Putamen (tissue), 1 donor: ENCODE measurements at regions not wholly inside any gene's neighbourhood (a gene's known extent, or its start where the extent isn't known, plus 50 kb on each side); places are given as distances from the start of the nearest gene placed in this dataset.
A peak's percentile ranks its signal among the peaks of the same experiment; 100 is the strongest.
"Not testable (repeated sequence)": the region's sequence is repeated elsewhere in the genome, so short reads cannot be mapped to it uniquely, and the experiment has no call there.

ENCODE experiments used
- DNase-seq: peaks from one replicate; pipeline ENCODE4 v3.0.0-alpha.2; 2016; ENCODE audit warnings: low spot score

- DNase-seq = no peak
Measured at GRCh38 chr1:70490153-70490552, 79.1 kb downstream of the CTH start.

- DNase-seq = no peak
Measured at GRCh38 chr1:70495370-70495769, 84.3 kb downstream of the CTH start.

- no peak for DNase-seq
Measured at GRCh38 chr1:70496181-70496580, 85.1 kb downstream of the CTH start.

DNA sequence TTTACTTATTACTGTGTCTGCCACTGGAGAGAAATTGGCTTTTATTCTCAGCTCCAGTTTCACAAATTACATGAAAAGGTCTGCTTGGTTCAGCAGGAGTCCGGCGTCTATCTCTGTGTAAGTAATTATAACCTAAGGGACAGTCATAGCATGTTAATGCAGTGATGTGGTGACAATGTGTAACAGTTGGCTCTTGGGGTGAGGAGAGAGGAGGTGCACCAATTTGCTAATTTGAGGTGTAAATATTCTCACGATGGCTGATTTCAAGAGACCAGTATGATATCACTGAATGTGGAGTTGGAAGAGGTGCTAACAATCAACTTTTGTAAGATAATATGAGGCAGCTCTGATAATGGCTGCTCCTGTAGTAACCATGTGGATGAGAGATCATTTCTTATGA is 86.1 kb downstream of the CTH start:
- DNase-seq = no peak

DNA sequence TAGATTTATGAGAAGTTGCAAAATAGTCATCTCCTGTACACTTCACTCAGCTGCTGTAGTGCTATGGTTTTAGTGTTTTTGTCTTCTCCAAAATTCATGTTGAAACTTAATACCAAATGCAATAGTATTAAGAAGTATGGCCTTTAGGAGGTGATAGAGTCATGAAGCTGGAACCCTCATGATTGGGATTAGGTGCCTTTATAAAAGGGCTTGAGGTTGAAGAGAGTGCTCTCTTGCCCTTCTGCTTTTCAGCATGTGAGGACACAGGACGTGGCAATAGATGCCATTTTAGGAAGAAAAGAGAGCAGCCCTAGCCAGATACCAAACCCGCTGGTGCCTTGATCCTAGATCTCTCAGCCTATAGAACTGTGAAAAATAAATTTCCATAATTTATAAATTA is 87.6 kb downstream of the CTH start:
- no peak for DNase-seq

- no peak for DNase-seq
Measured at GRCh38 chr1:70499695-70500094, 88.6 kb downstream of the CTH start.

DNA sequence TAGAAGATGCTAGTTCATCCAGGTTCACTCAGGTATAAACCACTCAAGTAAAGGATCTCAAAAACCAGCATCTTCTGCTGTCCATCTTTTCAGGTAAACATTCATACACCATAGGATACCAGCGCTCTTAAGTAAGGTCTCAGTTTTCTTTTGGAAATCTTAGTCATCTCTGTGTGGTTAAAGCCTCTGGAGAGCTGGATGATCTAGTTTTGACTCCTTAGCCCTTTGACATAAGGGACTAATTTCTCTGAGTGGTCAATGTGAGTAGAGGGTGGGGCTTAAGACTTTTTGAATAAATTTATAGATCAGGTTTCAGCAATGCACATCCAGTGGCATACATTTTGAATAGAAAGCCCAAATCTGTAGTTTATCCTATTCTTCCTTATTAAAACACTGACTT is 92.3 kb downstream of the CTH start:
- no peak for DNase-seq

DNA sequence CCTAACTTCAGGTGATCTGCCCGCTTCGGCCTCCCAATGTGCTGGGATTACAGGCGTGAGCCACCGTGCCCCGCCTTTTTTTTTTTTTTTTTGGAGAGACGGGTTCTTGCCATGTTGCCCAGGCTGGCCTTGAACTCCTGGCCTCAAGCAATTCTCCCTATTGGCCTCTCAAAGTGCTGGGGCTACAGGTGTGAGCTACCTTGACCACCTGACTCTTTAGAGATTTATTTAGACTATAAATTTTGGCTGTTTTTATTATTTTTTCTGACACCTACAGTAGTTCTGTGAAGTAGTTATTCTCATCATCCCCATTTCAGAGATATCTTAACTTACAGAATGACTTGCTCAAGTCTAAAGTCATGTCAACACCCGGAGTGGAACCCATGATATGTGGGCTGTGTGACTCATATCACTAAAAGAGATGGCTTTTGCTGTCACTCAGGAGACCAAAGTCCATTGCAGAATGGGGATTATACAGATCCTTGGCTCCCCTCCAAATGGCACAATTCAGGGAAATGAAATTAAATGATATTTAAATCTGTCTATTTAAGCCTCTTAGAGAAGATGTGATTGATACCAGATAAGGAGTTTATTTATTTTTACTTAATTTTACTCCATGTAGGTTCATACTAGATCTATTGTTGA is 93.2 kb downstream of the CTH start:
- no peak for DNase-seq

DNA sequence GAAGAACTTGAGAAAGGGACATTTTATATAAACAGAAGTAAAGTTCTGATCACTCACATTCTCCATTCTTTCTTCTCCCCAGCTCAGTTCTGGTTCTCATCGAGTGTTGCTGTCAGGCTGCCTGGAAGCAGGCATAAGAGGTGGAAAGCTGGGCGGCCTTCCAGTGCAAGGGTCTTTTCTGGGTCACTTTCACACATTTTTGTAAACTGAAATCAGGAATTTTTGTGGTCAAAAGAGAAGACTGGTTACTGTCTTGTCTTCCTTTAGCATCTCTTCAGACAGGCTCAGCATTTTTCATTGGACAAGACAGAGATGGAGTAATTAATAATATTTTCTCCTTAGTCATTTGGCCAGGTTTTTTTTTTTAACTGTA is 93.7 kb downstream of the CTH start:
- no peak for DNase-seq

DNA sequence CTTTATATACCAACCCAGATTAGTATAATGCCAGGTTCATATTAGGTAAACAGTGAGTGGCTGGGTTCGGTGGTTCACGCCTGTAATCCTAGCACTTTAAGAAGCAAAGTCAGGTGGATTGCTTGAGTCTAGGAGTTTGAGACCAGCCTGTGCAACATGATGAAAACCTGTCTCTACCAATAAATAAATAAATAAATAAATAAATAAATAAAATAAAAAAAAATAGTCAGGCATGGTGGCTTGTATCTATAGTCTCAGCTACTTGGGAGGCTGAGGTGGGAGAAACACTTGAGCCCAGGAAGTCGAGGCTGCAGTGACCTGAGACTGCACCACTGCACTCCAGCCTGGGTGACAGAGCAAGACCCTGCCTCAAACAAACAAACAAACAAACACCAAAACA is 96.9 kb downstream of the CTH start:
- not testable (repeated sequence) for DNase-seq

DNA sequence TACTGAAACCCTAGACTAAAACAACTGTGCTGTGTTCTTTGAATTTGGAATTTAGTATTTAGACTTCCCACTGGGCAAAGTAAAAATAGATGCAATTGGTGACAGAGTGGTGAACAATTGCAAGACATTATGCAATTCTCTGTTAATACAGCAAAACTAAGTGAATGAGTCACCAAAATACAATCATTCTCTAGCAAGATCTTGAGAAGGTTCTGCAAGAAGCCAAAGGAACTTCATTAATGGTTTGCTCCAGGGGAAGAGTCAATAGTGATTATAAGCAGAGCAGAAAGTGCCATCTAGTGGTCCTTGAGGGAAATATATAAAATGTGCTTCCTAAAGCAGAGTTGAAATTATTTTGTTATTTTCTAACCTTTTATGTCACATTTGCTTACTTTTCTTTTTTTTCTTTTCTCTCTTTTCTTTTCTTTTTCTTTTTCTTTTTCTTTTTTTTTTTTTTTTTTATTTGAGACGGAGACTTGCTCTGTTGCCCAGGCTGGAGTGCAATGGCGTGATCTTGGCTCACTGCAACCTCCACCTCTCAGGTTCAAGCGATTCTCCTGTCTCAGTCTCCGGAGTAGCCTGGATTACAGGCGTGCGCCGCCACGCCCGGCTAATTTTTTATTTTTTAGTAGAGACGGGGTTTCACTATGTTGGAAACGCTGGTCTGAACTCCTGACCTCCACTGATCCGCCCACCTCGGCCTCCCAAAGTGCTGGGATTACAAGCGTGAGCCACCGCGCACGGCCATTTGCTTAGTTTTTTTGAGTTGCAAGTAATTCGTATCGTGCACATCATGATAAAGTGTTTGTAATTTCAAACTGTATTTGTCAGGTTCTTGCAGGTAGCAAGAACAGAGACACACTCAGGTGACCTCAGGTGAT is 99.2 kb downstream of the CTH start:
- peak; percentile 47 for DNase-seq

- no peak for DNase-seq
Measured at GRCh38 chr1:70517444-70517843, 106.4 kb downstream of the CTH start.

DNA sequence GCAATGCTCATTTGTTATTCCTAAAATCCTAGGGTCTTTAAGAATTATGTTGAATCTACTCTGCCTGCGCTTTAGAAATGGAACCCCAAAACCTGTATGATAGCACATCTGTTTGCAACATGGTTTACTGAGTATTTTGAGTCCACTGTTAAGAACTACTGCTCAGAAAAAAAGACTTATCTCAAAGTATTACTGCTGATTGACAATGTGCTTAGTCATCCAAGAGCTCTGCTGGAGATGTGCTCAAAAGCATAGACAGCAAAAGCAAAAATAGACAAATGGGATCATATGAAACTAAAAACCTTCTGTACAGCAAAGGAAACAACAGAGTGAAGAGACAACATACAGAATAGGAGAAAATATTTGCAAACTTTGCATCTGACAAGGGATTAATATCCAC is 107.0 kb downstream of the CTH start:
- DNase-seq = no peak

- DNase-seq = no peak
Measured at GRCh38 chr1:70528590-70529333, 117.7 kb downstream of the CTH start.

- no peak for DNase-seq
Measured at GRCh38 chr1:70536708-70537366, 125.8 kb downstream of the CTH start.

DNA sequence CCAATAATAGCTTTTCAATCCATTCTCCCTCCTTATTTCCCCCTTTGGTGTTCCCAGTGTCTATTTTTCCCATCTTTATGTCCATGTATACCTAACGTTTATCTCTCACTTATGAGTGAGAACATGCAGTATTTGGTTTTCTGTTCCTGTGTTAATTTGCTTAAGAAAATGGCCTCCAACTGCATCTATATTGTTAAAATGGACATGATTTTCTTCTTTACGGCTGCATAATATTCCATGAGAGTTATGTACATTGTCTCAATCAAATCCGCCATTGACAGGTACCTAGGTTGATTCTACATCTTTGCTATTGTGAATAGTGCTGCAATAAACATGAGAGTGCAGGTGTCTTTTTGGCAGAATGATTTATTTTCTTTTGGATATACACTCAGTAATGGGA is 126.7 kb downstream of the CTH start:
- DNase-seq = no peak

GRCh38 chr1:70542030-70542429 is 131.0 kb downstream of the CTH start:
- DNase-seq = peak; percentile 4

GRCh38 chr1:70542856-70543255 is 131.8 kb downstream of the CTH start:
- DNase-seq = no peak

DNA sequence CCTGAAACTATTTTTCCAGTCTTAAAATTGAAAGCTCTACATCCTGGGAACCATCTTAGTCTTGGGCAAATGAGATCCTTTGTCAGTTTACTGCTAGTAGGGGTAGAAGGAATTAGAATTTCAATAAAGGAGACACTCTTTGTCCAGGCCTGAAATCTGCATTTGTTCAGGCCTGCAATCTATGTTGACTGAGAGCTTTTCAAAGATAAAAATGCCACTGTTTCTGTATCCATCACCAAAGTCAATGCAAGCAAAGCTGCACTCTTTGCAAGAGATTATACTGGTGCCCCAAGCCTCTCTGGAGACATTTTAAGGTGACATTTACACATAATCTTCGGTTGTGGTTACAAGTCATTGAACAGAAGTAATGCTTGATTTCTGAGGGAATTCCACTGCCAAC is 135.7 kb downstream of the CTH start:
- DNase-seq = no peak

DNA sequence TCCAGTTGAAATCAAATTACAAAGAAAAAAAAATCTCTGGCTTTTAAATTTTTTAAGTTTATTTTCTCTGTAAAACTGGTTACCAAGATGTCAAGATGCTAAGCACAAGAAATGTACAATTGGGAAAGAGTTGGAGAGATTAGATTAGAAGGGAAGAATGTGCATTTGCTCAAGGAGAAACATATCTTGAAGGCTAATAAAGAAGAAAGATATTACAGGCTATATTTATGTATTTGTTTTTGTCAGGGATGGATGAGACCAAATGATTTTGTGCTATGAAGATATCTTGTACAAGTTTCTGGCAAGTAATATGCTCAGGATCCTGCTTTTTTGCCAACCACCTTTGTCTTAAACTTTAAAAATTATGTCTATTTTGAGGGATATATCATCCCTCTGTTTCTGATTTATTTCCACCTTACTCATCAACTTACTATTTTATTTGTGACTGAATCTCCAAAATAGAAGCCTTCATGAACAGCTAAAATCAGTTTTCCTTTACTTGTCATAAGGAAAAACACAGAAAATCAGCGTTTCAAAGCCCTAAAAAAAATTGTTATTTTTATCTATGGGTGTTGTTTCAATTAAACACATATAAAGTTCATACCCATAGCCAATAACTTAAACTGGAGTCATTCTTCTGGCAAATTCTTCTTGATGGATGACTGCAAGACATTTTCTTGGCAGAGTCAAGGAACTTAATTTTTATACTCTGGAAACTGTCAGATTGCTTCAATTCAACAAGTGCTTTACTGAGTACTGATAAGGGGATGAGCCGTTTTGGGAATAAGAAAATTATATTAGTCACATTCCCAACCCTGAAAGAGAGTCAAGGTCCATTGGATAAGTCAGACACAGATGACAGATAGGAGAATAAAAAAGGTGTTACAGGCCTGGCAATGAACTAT is 141.8 kb downstream of the CTH start:
- no peak for DNase-seq

GRCh38 chr1:70553567-70553956 is 142.5 kb downstream of the CTH start:
- no peak for DNase-seq
